ENCODE measurements at regions not wholly inside any gene's neighbourhood (a gene's known extent, or its start where the extent isn't known, plus 50 kb on each side); places are given as distances from the start of the nearest gene placed in this dataset.
A peak's percentile ranks its signal among the peaks of the same experiment; 100 is the strongest.

GRCh38 chr11:123378096-123378495 is 52.0 kb upstream of the GRAMD1B start:
- DNase-seq: no peak

- no peak for DNase-seq
Measured at GRCh38 chr11:123377355-123377754, 52.7 kb upstream of the GRAMD1B start.

- DNase-seq: no peak
Measured at GRCh38 chr11:123375832-123376231, 54.2 kb upstream of the GRAMD1B start.

- no peak for DNase-seq
Measured at GRCh38 chr11:123374622-123374968, 55.5 kb upstream of the GRAMD1B start.

GRCh38 chr11:123373754-123374621 is 56.1 kb upstream of the GRAMD1B start:
- DNase-seq: no peak

GRCh38 chr11:123371506-123372297 is 58.4 kb upstream of the GRAMD1B start:
- DNase-seq: peak; percentile 16

- DNase-seq: no peak
Measured at GRCh38 chr11:123366924-123367323, 63.1 kb upstream of the GRAMD1B start.

- no peak for DNase-seq
Measured at GRCh38 chr11:123365955-123366354, 64.1 kb upstream of the GRAMD1B start.

GRCh38 chr11:123364080-123364479 is 66.0 kb upstream of the GRAMD1B start:
- DNase-seq: no peak

GRCh38 chr11:123363556-123363955 is 66.5 kb upstream of the GRAMD1B start:
- DNase-seq: no peak

GRCh38 chr11:123362941-123363340 is 67.1 kb upstream of the GRAMD1B start:
- DNase-seq: no peak

- DNase-seq: no peak
Measured at GRCh38 chr11:123362186-123362585, 67.9 kb upstream of the GRAMD1B start.

- no peak for DNase-seq
Measured at GRCh38 chr11:123361110-123361509, 69.0 kb upstream of the GRAMD1B start.

GRCh38 chr11:123360267-123360936 is 69.7 kb upstream of the GRAMD1B start:
- no peak for DNase-seq

GRCh38 chr11:123357990-123358827 is 71.9 kb upstream of the GRAMD1B start:
- DNase-seq: no peak

GRCh38 chr11:123357353-123357989 is 72.6 kb upstream of the GRAMD1B start:
- DNase-seq: no peak

GRCh38 chr11:123356539-123356938 is 73.5 kb upstream of the GRAMD1B start:
- no peak for DNase-seq

GRCh38 chr11:123354371-123354975 is 75.6 kb upstream of the GRAMD1B start:
- DNase-seq: no peak

- DNase-seq: no peak
Measured at GRCh38 chr11:123351375-123351774, 78.7 kb upstream of the GRAMD1B start.

- DNase-seq: no peak
Measured at GRCh38 chr11:123349382-123349781, 80.7 kb upstream of the GRAMD1B start.

GRCh38 chr11:123344790-123345357 is 85.2 kb upstream of the GRAMD1B start:
- no peak for DNase-seq

Measured in NCI-H1436 (cell line).